ENCODE measurements at regions not wholly inside any gene's neighbourhood (a gene's known extent, or its start where the extent isn't known, plus 50 kb on each side); places are given as distances from the start of the nearest gene placed in this dataset.

DNA sequence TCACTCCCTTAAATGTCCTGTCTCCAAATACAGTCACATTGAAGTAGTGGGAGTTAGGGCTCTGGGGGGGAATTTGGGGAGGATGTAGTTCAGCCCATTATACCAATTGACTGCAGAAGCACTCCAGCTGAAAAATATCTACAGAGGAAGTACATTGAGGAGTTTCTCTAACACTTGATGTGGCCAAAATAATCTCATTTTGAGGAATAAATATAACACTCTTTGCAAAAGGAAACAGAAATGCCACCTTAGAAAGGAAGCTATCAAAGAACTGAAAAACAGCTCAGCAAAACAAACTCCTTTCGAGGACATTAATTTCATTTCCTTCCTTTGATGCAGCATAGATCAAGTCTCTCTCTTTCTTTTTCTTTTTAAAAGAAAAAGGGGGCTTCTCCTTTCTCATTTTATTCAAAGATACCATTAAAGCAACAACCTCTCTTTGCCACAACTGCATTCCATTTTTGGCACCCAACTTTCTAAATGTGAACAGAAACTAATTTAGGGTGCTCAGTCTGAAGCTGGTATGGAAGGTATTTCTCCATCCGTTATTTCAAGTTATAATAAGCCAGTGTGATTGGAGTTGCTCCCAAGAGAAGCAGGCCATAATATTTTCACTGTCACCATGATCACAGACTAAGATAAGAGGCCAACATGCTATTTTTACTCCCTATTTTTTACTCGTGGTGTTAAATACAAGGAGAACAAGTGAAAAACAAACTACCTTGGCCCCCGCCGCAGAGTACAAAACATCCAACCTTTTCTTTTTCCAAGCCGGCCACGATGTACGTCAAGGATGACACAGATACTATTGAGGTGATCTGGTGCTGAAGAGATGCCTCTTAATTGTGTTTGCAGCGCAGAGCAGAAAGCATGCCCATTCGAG lies 230.4 kb upstream of the GATB start:
- no peaks in the 10 kb centered on the region for H3K36me3 Mint-ChIP-seq
- DNase-seq (ENCODE audit: extremely low spot score, unreplicated experiment): no peak
- peaks cover 17% of the 10 kb centered on the region for H3K4me1 Mint-ChIP-seq (ENCODE audit: unreplicated experiment)
- H3K4me3 Mint-ChIP-seq: no peak overlapping the region
- peaks cover 19% of the 10 kb centered on the region for H3K27me3 Mint-ChIP-seq
- H3K27ac Mint-ChIP-seq: peak overlapping the region; percentile 60
- H3K9me3 Mint-ChIP-seq: peaks cover 4% of the 10 kb centered on the region
- TF ChIP-seq, protein P1, sequence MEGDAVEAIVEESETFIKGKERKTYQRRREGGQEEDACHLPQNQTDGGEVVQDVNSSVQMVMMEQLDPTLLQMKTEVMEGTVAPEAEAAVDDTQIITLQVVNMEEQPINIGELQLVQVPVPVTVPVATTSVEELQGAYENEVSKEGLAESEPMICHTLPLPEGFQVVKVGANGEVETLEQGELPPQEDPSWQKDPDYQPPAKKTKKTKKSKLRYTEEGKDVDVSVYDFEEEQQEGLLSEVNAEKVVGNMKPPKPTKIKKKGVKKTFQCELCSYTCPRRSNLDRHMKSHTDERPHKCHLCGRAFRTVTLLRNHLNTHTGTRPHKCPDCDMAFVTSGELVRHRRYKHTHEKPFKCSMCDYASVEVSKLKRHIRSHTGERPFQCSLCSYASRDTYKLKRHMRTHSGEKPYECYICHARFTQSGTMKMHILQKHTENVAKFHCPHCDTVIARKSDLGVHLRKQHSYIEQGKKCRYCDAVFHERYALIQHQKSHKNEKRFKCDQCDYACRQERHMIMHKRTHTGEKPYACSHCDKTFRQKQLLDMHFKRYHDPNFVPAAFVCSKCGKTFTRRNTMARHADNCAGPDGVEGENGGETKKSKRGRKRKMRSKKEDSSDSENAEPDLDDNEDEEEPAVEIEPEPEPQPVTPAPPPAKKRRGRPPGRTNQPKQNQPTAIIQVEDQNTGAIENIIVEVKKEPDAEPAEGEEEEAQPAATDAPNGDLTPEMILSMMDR (conservative IDR thresholded peaks at IDR 0.05): no peak

DNA sequence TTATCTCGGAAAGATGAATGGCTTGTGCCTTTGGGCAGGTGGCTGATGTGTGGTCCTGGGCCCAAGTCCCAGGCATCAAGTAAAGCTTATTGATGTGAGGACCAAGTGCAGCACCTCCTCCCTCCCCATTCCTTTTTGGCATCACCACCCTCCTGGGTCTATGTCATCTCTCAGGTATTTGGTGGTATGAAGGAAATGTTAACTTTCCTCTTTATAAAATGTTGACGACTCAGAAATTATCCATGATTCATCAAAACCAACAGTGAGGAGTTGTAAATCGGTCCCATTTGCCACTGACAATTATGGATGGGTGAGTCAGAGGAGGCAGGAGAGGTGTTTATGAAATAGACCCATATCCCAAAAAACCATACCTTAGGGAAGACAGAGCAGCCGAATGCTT lies 229.4 kb upstream of the GATB start:
- no peak overlapping the region for H3K27ac Mint-ChIP-seq
- H3K27me3 Mint-ChIP-seq: peaks cover 25% of the 10 kb centered on the region
- H3K9me3 Mint-ChIP-seq: peaks cover 4% of the 10 kb centered on the region
- H3K4me1 Mint-ChIP-seq (ENCODE audit: unreplicated experiment): peaks cover 17% of the 10 kb centered on the region
- TF ChIP-seq, protein P1 (conservative IDR thresholded peaks at IDR 0.05): no peak
- no peak overlapping the region for H3K4me3 Mint-ChIP-seq
- no peaks in the 10 kb centered on the region for H3K36me3 Mint-ChIP-seq
- no peak for DNase-seq (ENCODE audit: extremely low spot score, unreplicated experiment)

DNA sequence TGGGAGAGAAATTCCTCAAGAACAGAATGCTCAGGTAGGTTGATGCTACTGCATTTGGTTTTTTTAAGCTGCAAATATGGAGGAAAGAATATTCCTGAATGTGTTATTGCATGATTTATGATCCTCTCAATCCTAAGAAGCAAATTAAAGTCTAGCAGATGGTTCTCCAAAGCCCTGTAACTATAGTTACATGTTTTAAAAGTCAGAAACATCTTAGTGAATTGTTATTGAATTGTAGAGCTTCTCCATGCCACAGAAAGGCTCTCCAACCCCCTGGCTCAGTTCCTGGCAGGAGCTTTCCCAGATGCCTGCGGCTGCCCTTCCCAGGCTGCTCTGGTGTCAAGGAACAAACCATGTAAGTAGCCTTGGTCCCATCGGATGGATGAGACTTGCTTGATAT lies 227.8 kb upstream of the GATB start:
- Mint-ChIP-seq H3K4me1 (ENCODE audit: unreplicated experiment) (peaks cover 17% of the 10 kb centered on the region), H3K27me3 (peaks cover 26% of the 10 kb centered on the region), H3K9me3 (peaks cover 4% of the 10 kb centered on the region), H3K4me3 (no peak overlapping the region), H3K27ac (no peak overlapping the region), H3K36me3 (no peaks in the 10 kb centered on the region)
- TF ChIP-seq, protein P1 (conservative IDR thresholded peaks at IDR 0.05): no peak
- no peak for DNase-seq (ENCODE audit: extremely low spot score, unreplicated experiment)

DNA sequence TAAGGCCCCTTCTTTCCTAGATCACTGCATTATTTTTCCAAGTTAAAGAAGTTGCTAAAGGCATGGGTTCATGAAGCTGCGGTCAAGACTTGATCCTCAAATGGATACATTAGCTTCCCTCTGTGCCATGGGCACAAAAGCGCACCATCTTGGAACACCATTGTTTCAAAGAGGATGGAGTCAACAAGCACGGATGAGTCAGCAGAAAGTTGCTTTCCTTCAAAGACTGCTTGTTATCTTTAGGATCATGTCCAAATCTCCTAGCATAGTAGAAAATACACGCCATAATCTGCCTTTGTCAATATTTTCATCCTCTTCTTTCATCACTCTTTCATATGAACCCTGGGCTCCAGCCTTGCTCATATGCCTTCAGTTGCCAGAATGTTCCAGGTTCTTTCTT lies 226.8 kb upstream of the GATB start:
- H3K4me1 Mint-ChIP-seq (ENCODE audit: unreplicated experiment): peaks cover 17% of the 10 kb centered on the region
- DNase-seq (ENCODE audit: extremely low spot score, unreplicated experiment): no peak
- peaks cover 23% of the 10 kb centered on the region for H3K27me3 Mint-ChIP-seq
- peaks cover 4% of the 10 kb centered on the region for H3K9me3 Mint-ChIP-seq
- H3K4me3 Mint-ChIP-seq: no peak overlapping the region
- TF ChIP-seq, protein P1 (conservative IDR thresholded peaks at IDR 0.05): no peak
- no peaks in the 10 kb centered on the region for H3K36me3 Mint-ChIP-seq
- H3K27ac Mint-ChIP-seq: no peak overlapping the region

DNA sequence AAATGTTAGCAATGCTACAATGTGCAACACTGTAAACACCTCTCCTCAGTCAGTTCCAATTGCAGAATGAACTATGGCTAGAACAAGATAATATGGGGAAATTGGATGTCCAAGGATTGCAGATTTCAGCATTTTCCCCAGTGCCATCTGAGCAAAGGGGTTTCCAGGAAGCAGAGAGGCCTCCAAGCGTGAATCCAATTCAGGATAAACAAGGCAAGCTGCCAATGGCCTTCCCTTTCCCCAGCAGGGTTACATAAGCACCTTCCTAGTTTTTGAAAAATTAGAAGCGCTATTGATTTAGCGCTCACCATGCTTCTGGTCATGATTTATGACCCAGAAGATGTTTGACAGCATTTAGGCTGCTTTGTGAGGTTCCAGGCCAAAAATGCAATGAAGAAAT lies 223.0 kb upstream of the GATB start:
- Mint-ChIP-seq H3K27me3 (peaks cover 19% of the 10 kb centered on the region), H3K27ac (no peak overlapping the region), H3K4me3 (no peak overlapping the region), H3K9me3 (no peaks in the 10 kb centered on the region), H3K4me1 (ENCODE audit: unreplicated experiment) (no peaks in the 10 kb centered on the region), H3K36me3 (no peaks in the 10 kb centered on the region)
- no peak for DNase-seq (ENCODE audit: extremely low spot score, unreplicated experiment)
- TF ChIP-seq, protein P1 (conservative IDR thresholded peaks at IDR 0.05): no peak
